Cerebellar cortex (tissue), 1 donor: ENCODE measurements at regions not wholly inside any gene's neighbourhood (a gene's known extent, or its start where the extent isn't known, plus 50 kb on each side); places are given as distances from the start of the nearest gene placed in this dataset.
"Not testable (repeated sequence)": the region's sequence is repeated elsewhere in the genome, so short reads cannot be mapped to it uniquely, and the experiment has no call there.

Experiments
- DNase-seq: peaks from one replicate; pipeline ENCODE4 v3.0.0-alpha.2; 2015; ENCODE audit warnings: low spot score

GRCh38 chr20:53818457-53819177 lies 225.0 kb upstream of the ZNF217 start:
- DNase-seq, result no peak

DNA sequence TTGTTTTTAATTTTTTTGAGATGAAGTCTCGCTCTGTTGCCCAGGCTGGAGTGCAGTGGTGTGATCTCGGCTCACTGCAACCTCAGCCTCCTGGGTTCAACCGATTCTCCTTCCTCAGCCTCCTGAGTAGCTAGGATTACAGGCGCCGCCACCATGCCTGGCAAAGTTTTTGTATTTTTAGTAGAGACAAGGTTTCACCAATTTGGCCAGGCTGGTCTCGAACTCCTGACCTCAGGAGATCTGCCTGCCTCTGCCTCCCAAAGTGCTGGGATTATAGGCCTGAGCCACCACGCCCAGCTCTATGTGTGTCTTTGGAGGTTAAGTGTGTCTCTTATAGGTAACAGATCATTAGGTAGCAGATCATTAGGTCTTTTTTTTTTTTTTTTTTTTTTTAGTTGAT lies 223.9 kb upstream of the ZNF217 start:
- not testable (repeated sequence) for DNase-seq

DNA sequence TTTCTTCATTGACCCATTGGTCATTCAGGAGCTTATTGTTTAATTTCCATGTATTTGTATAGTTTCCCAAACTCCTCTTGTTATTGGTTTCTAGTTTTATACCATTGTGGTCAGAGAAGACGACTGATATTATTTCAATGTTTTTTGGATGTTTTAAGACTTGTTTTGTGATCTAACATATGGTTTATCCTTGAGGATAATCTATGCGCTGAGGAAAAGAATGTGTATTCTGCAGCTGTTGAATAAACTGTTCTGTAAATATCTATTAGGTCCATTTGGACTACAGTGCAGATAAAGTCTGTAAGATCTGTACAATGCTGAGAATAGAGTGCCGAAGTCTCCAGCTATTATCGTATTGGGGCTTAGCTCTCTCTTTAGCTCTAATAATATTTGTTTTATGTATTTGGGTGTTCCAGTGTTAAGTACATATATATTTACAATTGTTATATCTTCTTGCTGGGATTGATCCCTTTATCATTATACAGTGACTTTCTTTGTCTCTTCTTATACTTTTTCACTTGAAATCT lies 223.3 kb upstream of the ZNF217 start:
- no peak for DNase-seq

DNA sequence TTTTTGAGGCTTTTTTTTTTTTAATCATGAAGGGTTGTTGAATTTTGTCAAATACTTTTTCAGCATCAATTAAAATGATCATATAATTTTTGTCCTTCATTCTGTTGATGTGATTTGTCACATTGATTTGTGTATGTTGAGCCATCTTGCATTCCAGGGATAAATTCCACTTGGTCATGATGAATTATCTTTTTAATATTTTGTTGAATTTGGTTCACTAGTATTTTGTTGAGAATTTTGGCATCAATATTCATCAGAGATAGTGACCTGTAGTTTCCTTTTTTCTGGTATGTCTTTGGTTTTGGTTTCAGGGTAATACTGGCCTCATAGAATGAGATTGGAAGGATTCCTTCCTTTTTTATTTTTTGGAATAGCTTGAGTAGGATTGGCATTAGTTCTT lies 221.9 kb upstream of the ZNF217 start:
- no peak for DNase-seq

DNA sequence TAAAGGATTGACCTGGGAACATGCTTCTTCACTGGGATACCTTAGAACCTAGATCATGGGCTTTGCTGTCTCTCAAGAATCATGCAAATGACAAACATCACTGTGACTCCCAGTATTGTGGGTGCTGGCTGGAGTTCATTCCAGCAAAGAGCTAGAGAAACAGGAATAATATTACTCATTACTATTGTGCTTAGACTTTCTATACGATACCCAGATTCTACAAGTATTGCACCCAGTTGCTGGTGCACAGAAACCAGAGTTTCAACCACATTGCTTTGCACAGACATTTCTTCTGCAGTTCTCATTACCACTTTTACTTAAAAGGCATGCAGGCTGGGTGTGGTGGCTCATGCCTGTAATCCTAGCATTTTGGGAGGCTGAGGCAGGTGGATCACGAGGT lies 220.4 kb upstream of the ZNF217 start:
- no peak for DNase-seq

DNA sequence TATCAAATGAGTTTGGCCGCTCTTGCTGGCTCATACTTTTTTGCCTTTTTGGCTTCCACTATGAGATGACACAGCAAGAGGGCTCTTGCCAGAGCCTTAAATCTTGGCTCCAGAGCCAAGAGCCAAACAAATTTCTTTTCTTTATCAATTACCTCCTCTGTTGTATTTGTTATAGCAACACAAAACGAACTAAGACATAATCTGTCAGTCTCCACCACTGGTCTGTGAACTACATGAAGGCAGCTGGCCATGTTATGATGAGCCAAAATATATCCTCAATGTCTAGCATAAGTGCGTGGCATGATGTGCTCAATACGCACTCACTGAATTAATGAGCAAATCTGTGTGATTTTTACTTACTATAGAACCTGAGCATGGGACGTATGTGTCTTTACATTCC lies 220.0 kb upstream of the ZNF217 start:
- no peak for DNase-seq

- DNase-seq, result no peak
Measured at GRCh38 chr20:53811577-53811976, 217.9 kb upstream of the ZNF217 start.

DNA sequence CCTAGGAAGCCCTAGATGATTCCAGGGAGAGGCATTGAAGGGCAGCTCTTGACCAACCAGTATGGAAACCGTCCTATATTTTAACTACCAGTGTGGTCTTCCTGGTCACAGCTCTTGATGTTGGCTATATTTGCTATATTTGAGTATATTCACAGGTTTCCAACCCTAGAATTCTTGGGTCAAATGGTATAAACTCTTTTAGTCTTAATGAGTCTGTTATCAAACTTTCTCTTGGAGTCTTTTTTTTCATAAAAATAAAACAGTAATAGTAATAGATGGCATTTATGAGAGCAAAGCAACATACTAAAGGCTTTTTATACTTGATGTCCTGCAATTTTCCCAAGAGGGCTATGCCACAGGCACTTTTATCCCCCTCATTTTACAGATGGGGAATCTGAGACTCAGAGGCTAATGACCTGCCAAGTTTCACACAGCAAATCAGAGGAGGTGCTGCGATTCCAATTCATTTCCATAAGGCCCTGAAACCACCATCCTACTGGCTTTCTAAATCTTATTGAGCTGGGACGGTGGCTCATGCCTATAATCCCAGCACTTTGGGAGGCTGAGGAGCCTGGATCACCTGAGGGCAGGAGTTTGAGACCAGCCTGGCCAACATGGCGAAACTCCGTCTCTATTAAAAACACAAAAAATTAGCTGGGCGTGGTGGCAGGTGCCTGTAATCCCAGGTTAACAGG lies 217.2 kb upstream of the ZNF217 start:
- no peak for DNase-seq

DNA sequence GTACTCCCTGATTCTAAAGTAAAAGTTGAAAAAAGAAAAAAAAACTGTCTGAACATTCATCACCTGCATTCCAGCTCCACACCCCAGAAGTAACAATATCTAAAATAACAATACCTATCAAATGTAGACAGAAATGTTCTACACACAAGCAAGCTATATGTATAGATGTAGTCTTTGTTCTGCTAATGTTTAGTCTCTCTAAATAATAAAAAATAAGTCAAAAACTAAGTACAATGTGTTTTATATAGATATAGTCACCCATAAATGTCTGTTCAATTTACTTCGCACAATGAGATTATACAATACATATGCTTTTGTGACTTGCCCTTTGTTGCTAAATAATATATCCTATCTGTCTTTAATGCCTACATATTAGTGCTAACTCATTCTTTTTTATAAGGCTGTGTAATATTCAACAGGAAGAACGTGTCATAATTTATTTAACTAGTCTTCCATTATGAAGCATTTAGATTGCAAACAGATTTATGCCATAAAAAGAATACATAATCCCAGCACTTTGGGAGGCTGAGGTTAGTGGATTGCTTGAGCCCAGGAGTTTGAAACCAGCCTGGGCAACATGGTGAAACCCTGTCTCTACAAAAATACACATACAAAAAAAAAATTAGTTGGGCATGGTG lies 216.2 kb upstream of the ZNF217 start:
- DNase-seq, result no peak

DNA sequence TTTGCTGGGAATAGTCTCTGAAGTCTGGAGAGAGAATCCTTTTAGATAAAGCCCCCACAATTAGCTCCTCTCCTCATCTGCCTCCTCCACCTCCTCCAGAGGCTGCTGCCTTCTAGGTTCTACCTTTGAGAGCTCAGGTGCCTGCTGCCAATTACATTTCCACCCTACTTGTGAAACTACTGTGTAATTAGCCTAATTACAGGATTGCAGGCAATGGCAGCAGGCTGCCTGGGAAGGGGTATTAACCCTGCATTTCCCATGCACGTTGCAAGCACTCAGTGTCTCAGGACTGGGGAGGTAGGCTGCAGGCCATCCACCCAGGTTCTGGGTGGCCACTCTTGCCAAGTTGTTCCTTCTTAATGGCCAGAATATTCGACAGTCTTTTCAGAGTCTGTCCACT lies 215.6 kb upstream of the ZNF217 start:
- no peak for DNase-seq

DNA sequence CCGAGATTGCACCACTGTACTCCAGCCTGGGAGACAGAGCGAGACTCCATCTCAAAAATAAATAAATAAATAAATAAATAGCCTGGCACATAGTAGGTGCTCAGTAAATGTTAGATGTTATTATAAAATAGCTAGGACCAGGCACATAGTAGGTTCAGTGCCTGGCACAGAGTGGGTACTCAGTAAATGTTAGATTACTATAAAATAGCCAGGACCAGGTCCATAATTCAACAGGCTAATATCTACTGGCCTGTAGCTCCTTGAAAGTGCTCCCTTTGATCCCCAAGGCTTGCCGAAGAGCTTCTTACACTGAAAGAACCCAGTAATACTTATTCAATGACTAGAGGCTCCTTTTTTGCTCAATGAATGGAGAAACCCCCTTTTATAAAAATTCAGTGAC lies 215.1 kb upstream of the ZNF217 start:
- DNase-seq, result no peak

- DNase-seq, result not testable (repeated sequence)
Measured at GRCh38 chr20:53808302-53808701, 214.7 kb upstream of the ZNF217 start.

DNA sequence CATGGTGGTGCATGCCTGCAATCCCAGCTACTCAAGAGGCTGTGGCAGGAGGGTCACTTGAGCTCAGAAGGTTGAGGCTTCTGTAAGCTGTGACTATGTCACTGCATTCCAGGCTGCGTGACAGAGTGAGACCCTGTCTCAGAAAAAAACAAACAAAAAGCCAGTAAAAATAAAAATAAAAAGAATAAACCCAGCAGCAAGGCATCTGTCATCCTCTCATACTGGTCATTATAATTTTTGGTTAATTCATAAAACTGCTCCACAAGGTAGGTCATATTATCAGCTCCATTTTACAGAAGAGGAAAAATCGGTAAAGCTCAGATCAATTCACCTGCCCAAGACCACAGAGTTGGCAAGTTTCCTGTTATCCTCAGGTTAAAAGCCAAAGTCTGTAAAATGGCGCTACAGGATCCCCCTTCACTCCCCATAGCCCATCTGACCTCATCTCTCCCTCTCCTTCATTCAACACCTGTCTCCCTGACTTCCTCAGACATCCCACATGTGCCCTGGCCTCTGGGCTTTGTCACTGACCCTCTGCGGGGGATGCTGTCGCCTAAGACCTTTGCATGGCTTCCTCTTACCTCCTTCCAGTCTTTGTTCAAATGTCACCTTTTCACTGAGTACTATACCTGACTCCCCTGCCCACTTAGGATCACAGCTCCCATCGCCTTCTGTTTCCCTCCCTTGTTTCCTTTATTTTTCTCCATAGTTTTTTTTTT lies 213.2 kb upstream of the ZNF217 start:
- no peak for DNase-seq

GRCh38 chr20:53805895-53806384 lies 212.3 kb upstream of the ZNF217 start:
- DNase-seq, result no peak

DNA sequence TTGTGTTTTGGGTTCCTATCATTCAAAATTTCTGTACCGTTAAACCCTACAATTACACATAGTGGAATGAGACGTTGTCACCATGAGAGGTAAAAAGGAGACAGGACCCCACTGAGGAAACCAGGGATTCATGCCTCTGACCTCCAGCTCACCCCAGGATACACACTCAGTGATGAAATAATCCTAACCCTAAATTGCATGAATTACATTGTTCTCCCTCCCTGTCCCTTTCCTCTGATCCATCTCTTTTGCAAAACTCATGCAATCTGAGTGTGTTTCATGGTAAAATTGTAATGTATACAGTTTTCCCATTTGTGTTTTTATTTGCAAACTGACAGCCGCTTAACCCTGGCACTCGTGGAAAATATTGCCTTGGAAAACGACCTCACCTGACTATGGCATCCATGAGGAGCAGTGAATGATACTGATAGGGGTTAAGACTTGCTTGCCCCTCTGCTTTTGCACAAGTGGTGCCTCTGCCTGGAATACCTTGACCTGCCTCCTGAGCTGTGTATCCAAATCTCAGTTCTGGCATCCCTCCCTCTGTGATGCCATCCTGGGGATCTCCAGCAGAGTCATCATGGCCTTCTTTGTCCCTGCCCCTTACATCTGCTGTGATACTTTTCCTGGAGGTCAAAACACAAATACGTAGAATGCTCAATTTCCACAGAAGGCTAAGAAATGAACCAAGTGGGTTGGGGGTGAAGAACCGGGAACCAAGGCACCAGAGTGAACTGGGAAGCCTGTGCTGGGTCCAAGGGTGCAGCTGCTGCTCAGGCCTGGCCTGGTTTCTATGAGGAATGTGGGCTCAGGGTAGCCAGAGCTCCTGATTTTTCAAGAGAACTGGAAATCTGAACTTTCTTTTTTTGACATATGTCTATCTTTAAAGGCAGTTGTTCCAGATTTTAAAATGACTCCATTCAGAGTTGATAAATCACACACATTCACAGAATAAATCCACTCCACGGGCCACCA lies 211.6 kb upstream of the ZNF217 start:
- no peak for DNase-seq

- not testable (repeated sequence) for DNase-seq
Measured at GRCh38 chr20:53804308-53804707, 210.7 kb upstream of the ZNF217 start.

DNA sequence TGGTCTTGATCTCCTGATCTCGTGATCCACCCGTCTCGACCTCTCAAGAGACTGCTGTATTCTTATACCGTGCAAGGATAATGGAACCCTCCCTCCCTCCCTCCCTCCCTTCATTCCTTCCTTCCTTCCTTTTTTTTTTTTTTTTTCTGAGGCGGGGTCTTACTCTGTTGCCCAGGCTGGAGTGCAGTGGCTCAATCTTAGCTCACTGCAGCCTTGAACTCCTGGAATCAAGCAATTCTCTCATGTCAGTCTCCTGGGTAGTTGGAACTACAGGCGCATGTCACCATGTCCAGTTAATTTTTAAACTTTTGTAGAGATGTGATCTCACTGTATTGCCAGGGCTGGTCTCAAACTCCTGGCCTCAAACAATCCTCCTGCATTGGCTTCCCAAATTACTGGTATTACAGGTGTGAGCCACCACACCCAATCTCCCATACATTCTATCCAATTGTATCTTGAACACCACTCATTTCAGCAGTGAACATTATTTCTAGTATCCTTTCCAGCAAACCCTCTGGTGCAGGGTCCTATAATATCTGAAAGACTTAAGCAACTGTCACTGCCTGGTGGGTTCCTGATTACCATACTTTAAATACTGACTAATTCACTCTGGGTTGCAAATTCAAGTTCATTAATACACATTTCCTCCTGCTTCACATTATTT lies 210.0 kb upstream of the ZNF217 start:
- no peak for DNase-seq

DNA sequence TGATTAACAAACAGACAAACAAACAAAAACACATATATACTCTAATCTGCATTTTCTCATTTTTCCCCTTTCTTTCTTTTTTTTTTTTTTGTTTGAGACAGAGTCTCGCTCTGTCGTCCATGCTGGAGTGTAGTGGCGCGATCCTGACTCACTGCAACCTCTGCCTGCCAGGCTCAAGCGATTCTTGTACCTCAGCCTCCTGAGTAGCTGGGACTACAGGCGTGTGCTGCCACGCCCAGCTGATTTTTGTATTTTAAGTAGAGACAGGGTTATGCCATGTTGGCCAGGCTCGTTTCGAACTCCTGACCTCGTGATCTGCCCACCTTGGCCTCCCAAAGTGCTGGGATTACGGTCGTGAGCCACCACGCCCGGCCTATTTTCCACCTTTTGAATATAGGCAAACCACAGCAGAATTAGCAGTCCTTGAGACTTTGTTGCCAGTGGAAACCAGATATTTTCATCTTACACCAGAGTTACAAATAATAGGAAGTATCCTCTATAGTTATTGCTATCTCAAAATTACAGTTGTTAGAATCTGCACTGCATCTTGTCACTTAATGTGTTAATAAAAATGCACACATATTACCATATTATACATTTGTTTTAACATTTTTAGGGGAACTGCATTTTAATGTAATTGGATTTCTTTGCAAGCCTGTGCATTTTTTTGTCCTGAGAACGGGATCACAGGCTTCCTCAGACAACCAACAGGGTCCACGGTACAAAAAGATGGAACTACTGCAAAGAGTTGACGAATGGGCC lies 208.2 kb upstream of the ZNF217 start:
- DNase-seq, result no peak

- DNase-seq, result no peak
Measured at GRCh38 chr20:53800883-53801604, 207.4 kb upstream of the ZNF217 start.
